T1000 (cell line): ENCODE measurements at regions not wholly inside any gene's neighbourhood (a gene's known extent, or its start where the extent isn't known, plus 50 kb on each side); places are given as distances from the start of the nearest gene placed in this dataset.
"Not testable (repeated sequence)": the region's sequence is repeated elsewhere in the genome, so short reads cannot be mapped to it uniquely, and the experiment has no call there.

Experiments
- DNase-seq: peaks from one replicate; lab custom pipeline; 2025; ENCODE audit warnings: mixed read lengths; lab: John Stamatoyannopoulos, UW

DNA sequence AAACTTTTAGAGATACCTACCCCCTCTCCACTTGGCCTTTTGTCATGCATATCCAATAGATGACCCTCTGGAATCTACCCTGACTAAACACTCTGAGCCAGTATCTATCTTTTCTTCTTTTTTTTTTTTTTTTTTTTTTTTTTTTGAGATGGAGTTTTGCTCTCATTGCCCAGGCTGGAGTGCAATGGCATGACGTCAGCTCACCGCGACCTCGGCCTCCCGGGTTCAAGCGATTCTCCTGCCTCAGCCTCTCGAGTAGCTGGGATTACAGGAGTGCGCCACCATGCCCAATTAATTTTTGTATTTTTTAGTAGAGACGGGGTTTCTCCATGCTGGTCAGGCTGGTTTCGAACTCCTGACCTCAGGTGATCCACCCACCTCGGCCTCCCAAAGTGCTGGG lies 50.8 kb upstream of the GRIN2B start:
- DNase-seq = not testable (repeated sequence)

DNA sequence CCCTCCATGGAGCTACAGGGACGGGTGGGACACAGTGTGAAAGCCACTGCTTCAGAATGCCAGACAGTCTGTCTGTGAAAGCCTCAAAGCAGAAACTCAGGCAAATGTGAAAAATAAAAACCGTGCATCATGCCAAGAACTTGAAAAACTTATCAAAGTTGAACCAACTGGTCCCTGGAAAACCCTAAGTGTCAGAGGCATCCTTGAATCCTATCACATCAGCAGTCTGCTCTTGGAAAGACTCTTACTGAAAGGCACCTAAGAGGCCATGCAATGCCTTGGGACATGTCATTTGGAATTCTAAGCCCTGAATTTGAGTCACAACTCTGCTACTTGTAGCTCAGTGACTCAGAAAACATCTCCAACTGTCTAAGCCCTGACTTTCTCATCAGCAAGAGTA lies 62.4 kb upstream of the GRIN2B start:
- DNase-seq = no peak

DNA sequence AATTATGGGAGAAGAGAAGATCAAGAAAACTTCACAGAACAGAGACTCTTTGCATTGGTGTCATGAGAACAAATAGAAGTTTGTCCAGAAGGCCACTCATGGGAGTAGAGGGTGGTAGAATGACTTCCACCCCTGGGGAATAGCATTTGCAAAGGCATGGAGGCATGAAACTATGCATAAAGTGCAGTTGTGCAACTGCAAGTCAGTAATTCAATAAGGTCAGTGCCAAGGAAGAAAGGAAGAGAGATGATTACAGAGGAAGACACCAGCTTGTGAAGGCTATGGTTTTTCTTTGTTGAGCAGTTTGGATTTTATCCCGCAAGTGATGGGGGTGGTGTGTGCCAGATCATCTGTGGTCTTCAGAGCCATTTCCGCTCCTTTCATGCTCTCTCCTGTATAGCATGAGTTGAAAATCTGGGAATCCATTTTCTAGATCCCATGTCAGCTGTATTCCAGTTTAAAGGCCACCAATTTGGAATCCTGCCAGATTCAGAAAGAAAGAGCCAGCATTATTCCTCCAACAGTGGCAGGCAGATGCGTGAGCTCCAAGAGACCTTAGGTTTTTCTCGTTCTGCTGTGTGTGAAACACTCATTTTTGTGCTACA lies 67.6 kb upstream of the GRIN2B start:
- DNase-seq = no peak

DNA sequence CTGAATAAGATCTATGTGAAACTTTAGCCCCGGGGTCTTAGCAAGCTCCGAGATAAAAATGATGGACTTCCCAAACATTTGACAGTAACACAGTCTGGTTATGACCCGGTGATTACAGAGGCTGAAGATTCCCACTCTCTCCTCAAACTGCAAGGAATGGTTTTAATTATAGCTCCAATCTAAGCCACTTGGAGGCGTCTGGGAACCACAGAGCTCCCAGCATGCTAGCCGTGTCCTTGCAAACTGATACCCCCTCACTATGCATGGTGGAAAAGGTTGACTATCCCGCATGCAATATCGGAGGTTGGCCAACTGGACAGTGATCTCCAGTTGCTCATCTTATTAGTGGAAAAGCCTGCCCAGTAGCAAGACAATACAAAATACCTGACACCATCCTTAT lies 76.5 kb upstream of the GRIN2B start:
- no peak for DNase-seq

DNA sequence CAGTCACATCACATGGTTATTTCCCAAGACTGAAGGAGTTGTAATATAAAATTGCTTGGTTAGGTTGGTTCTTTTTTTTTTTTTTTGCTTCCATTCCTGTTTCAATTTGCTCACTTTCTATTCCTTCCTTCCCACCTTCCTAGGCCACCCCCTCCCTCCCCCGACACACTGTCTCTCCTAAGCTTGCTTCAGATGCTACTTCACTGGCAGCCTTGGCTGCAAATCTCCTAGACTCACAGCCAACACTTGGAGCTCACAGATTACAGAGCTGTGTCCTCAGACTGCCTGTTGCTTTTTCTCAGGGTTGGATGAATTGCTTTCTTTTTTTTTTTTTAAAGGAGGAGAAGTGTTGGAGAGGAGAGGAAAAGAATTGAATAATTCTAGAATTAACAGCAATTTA lies 77.3 kb upstream of the GRIN2B start:
- no peak for DNase-seq

DNA sequence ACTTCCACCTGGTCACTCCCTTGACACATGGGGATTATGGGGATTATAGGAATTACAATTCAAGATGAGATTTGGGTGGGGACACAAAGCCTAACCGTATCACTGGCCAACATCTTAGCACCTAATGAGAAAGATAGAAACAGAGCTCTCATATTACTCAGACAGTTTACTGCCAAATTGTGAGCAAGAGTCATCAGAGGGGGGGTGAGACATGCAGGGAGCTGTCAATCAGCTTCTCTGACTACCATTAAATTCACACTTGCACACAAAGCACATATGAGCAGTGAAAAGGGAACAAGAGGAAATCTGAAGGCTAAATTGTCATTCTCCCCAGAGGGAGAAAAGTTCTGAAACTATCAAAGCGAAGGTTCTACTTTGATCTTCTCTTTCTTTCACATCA lies 78.1 kb upstream of the GRIN2B start:
- DNase-seq = no peak

DNA sequence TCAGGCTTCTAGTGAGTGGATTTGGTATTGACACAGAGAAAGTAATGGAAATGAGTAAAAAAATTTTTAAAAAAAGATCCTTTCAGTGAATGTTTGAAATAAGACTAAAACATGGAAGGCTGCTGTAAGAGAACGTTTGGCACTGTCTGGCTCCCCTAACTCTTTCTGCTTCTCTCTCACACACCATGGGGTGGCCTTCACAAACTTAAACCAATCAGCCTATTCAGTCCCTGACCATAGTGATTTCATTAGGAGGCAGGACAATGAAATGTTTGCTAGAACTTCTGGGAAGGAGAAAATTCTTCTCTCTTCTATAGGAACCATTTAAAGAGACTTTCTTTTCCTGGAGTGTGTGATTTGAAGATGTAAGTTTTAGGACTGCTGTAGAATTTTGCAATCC lies 84.2 kb upstream of the GRIN2B start:
- DNase-seq = no peak

DNA sequence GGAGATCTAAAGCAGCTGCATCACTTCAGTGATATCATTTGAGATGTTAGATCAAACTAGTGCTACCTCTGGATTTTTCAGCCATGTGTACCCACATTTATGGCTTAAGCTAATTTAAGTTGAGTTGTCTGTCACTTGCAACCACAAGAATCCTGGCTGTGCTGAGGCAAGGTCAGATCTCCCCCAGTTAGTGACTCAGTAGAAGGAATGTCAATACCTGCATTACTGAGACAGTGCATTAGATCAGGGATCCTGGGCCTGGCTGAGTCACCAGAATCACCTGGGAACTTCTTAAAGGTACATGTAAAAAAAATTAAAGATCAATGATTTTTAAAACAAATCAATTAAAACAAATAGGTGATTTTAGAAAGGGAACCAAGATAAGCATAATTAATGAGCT lies 84.6 kb upstream of the GRIN2B start:
- no peak for DNase-seq

DNA sequence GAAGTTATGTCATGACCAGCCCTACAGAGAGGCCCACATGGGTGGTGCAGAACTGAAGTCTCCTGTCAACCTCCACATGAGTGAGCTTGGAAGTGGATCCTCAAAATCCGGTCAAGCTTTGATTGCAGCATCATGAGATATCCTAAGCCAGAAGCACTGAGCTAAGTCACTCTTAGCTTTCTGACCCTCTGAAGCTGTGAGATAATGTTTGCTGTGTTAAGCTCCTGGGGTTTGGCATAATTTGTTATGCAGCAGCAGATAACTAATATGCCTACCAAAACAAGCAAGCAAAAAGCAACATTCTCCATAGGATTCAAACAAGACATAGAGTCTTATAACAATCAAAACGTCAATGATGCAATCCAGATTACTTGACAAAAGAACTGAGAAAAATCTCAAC lies 87.6 kb upstream of the GRIN2B start:
- no peak for DNase-seq

DNA sequence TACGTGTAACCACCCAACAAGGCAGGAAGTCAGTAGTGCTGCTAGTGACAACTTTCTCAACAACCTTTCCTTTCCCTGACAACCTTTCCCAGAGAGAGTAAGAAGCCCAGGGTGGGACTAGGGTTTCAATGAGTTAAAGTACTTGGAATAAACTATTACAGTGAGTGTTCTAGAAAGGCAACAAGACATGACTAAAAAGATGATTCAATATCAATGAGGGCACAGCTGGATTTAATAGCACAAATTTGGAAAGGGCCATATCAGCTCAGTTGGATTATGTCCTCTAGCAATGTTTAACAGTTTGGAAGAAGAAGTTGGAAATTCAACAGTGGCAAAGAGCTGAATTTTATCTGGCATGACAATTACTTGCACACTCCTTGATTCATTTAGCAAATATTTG lies 90.4 kb upstream of the GRIN2B start:
- no peak for DNase-seq

DNA sequence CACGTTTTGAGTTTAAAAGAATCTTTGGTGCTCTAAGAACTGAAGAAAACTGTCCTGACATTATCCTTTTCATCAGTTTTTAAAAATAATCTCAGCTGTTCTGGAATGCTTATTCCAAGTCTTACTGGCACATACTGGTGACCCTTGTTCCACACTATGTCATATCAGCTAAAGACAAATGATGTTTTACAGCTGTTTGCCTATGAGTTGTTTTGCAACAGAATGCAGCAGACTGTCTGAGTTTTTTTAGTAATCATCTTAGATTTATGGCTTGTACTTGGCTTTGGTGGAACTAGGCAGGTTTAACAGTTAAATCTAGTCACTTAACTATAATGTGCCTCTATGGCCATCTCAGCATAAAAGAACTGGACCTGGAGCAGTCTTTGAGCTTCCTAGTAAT lies 91.6 kb upstream of the GRIN2B start:
- DNase-seq = no peak

DNA sequence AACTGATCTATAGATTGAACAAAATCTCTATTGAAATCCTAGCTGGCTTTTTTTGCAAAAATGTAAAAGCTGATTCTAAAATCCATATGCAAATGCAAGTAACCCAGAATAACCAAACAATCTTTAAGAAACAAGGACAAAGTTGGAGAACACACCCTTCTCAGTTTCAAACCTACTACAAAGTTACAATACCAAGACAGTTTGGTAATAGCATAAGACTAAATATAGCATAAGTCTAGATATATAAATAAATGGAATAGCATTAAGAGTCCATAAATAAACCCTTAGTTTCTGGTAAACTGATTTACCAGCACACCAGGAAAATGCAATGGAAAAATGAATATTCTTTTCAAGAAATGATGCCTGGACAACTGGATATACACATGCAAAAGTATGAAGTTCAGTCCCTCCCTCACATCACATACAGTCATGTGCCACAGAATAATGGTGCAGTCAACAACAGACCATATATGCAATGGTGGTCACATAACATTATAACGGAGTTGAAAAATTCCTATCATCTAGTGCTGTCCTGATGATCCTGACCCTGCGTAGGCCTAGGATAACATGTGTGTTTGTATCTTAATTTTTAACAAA lies 94.5 kb upstream of the GRIN2B start:
- DNase-seq = no peak

DNA sequence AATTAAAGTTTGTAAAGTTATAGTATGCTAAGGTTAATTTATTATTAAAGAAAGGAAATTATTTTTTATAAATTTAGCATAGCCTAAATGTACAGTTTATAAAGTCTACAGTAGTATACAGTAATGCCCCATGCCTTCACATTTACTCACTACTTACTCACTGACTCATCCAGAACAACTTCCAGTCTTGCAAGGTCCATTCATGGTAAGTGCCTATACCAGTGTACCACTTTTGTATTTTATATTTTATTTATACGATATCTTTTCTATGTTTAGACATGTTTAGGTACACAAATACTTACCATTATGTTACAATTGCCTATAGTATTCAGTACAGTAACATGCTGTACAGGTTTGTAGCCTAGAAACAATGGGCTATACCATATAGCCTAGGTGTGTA lies 95.1 kb upstream of the GRIN2B start:
- DNase-seq = no peak

DNA sequence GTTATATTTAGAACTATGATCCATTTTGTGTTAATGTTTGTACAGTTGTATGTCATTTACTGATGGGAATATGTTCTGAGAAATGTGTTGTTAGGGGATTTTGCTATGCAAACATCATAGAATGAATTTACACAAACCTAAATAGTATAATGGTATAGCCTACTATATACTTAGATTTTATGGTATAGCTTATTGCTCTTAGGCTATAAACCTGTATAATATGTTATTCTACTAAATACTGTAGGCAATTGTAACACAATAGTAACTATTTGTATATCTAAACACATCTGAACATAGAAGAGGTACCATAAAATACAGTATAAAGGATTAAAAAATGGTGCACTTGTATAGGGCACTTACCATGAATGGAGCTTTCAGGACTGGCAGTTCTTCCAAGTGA lies 105.4 kb upstream of the GRIN2B start:
- DNase-seq = no peak

DNA sequence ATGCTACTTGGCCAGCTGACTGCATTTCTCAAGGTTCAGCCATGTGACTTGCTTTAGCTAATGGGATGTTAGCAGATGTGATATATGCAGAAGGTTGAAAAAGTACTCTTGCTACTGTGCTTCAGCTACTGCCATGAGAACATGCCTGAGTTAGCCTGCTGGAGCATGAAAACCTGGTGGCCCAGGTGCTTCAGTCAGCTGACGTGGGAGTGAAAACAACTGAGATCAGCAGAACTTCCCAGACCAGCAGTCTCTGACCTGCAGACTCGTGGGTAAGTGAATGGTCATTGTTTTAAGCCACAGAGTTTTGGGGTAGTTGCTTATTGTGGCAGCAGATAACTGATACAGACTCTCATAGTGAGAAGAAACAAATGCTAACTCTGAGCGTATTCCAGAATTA lies 118.6 kb upstream of the GRIN2B start:
- no peak for DNase-seq

DNA sequence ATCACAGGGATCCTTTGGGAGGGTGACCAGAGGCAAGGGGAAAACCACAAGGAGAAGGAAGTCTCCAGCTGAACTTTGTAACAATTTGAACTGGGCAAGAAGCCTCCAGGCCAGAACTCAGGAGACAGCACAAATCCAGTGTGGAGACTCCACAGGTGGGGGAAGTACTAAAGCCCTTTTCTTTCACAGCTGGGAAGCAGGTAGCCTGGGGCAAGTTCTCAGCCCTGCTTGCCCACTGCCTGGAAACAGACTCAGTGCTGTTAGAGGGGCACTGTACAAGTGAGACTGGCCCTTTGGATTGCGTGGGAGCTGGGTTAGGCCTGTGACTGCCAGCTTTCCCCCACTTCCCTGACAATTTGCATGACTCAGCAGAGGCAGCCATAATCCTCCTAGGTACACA lies 120.2 kb upstream of the GRIN2B start:
- DNase-seq = not testable (repeated sequence)

DNA sequence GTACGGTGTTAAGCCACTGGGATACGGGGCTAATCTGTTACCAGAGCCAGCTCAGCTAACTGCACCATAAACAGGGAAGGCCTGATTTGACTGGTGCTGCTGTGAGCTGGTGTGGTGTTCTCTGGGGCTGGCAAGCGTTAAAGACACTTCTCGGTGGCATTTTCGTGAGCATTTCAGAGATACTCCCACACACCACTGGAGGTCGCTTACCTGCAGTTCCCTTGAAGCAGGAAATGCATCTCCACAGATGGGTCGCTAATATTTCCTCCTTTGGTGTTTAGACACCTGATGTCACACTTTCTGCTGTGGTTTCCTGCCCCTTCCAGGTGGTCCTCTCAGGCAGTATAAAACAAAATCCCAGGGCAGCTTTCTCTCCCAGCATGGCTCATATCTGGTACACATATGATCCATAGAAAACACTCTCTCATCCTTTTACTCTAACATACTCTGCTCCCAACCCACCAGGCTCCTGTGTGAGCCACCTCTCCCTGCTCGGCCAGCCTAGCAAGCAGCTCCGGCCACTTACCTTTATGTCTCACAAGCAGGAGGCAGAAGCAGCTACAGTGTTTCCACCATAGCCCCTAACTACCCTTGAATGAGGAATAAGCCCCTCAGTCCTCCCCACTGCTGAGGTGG lies 129.9 kb upstream of the GRIN2B start:
- DNase-seq = no peak

DNA sequence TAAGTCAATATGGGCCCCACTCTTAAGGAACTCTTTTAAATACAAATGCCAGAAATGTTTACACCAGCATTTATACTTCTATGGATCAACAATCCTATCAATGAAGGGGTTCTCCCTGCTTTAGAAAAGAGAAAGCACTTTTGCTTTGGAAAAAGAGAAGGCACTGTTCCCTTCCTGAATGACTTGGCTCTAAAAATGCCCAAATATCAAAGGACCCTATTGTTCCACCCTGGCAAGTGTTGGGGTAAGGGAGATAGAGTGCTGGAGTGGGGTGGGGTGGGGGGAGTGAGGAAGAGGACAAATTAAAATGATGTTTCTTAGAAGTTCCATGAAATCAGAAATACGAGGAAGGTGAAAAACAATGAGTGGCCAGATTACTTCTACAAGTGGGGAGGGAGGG lies 131.6 kb upstream of the GRIN2B start:
- DNase-seq = no peak

DNA sequence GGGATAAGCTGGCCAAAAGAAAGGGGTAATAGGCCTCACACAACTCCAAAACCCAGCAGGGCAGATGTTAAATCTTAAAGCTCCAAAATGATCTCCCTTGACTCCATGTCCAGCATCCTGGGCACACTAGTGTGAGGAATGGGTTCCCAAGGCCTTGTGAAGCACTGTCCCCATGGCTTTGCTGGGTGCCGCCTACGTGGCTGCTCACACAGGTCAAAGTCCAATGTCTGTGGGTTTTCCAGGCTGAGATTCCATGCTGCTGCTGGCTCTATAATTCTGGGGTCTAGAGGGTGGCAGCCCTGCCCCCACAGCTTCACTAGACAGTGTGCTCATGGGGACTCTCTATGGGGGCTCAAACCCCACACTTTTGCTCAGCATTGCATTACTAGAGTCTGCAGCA lies 145.3 kb upstream of the GRIN2B start:
- no peak for DNase-seq

DNA sequence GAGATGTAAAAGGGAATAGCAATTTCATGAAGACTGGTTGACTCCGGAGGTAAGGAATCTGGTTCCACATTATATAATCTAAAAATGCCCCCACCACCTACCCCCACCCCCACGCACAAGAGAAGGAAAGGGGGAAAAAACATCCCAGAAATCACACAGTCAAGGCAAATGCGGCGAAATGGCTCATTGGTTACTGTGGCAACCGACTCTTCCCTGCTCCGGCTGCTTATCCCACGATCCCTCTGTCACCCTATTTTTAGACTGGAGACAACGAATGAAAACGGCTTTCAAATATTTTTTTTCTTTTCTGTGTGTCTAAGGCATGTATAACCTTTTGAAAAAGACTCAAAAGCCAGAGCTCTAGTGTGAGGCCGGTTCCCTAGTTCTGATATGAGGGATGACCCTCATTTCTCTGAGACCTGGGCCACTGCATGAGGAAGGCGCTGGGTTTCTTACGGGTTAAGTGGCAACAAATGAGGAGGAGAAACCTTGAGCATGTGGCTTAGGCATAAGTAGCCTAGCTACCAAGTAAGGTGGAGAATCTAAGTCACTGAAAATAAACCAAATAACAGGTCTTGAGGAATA lies 148.3 kb upstream of the GRIN2B start:
- no peak for DNase-seq

DNA sequence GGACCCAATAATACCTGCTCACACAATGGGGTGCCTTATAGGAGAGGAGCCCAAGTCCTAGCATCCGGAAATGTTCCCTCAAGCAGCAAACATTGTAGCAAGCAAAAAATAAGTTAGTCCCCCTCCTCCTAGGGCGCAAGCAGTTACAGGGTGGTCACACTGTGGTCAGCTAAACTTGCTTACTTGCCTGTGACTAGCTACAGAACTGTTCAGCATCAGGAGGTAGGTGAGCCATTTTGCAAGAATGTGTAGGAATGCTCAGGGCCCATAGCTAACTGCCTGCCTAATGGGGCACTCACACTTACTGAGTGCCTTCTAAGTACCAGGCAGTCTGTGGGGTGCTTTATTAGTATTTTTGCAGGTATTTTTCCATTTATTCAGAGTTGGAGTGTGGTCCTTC lies 154.6 kb upstream of the GRIN2B start:
- no peak for DNase-seq

DNA sequence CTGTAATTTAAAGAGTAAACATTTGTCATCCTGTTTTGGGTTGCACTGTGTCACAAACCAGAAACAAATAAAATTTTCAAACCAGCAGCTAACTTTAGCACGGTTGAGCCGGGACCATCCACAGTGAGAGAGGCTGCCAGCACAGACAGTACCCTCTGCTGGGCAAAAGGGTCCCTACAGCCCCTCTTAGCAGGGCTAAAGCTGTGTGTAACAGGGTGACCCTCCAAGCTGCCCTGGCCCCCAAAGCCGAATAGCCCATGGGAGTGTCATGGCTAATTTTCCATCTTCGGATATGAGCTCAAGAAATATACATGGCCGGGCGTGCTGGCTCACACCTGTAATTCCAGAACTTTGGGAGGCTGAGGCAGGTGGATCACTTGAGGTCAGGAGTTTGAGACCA lies 157.1 kb upstream of the GRIN2B start:
- DNase-seq = no peak

DNA sequence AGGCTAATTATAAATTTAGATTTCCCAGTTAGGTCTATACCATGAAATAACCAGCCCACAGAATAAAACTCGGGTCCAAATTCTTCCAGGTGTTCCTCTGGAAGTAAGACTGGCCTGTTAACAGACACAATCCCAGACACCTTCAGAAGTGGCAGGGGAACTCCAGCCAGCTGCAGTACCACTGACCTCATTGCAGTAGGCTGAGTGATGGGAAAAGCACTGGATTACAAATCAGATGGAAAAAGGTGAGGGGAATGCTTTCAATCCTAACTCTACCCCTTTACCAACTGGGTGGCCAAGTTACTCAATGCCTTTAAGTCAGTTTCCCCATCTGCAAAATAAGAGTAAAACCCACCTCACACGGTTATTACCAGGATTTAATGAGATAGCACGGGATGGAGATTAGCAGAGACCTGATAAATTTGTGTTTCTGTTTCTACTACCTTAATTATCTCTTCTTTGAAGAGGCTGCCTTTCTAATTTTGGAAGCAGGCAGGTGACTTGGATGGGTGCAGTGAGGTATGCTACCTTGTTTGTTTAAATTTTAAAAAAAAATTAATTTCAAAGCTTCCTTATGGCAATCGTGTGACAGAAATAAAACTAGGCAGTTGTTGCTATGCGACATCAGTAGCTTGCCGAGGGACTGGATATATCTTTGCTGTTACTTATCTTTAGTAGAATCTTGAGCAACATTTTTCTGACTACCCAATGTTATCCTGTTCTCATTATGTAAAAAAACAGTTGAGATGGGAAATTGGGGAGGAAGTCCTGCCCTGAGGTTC lies 167.3 kb upstream of the GRIN2B start:
- no peak for DNase-seq
